ENCODE measurements at regions not wholly inside any gene's neighbourhood (a gene's known extent, or its start where the extent isn't known, plus 50 kb on each side); places are given as distances from the start of the nearest gene placed in this dataset.
"Not testable (repeated sequence)": the region's sequence is repeated elsewhere in the genome, so short reads cannot be mapped to it uniquely, and the experiment has no call there.

GRCh38 chr12:124191966-124192365 is 102.9 kb upstream of the RFLNA start:
- DNase-seq: no peak

GRCh38 chr12:124194264-124194892 is 100.5 kb upstream of the RFLNA start:
- no peak for DNase-seq

GRCh38 chr12:124194893-124195566 is 99.9 kb upstream of the RFLNA start:
- DNase-seq: no peak

GRCh38 chr12:124195567-124195942 is 99.3 kb upstream of the RFLNA start:
- DNase-seq: no peak

GRCh38 chr12:124196236-124196635 is 98.7 kb upstream of the RFLNA start:
- no peak for DNase-seq

GRCh38 chr12:124201248-124201647 is 93.6 kb upstream of the RFLNA start:
- no peak for DNase-seq

GRCh38 chr12:124203176-124203575 is 91.7 kb upstream of the RFLNA start:
- DNase-seq: no peak

GRCh38 chr12:124205405-124205804 is 89.5 kb upstream of the RFLNA start:
- no peak for DNase-seq

GRCh38 chr12:124207049-124207448 is 87.8 kb upstream of the RFLNA start:
- no peak for DNase-seq

- no peak for DNase-seq
Measured at GRCh38 chr12:124207617-124208016, 87.3 kb upstream of the RFLNA start.

- no peak for DNase-seq
Measured at GRCh38 chr12:124208489-124208888, 86.4 kb upstream of the RFLNA start.

GRCh38 chr12:124210991-124211577 is 83.8 kb upstream of the RFLNA start:
- DNase-seq: no peak

- no peak for DNase-seq
Measured at GRCh38 chr12:124211753-124212152, 83.1 kb upstream of the RFLNA start.

- DNase-seq: no peak
Measured at GRCh38 chr12:124213666-124214347, 81.1 kb upstream of the RFLNA start.

GRCh38 chr12:124214574-124214973 is 80.3 kb upstream of the RFLNA start:
- no peak for DNase-seq

GRCh38 chr12:124216966-124217365 is 77.9 kb upstream of the RFLNA start:
- DNase-seq: no peak

GRCh38 chr12:124217508-124218242 is 77.2 kb upstream of the RFLNA start:
- no peak for DNase-seq

- DNase-seq: no peak
Measured at GRCh38 chr12:124218243-124218560, 76.7 kb upstream of the RFLNA start.

GRCh38 chr12:124218650-124219049 is 76.2 kb upstream of the RFLNA start:
- DNase-seq: not testable (repeated sequence)

GRCh38 chr12:124222368-124223245 is 72.3 kb upstream of the RFLNA start:
- DNase-seq: no peak

- DNase-seq: not testable (repeated sequence)
Measured at GRCh38 chr12:124223733-124224138, 71.2 kb upstream of the RFLNA start.

- DNase-seq: no peak
Measured at GRCh38 chr12:124224535-124225110, 70.3 kb upstream of the RFLNA start.

Measured in NCI-H774 (cell line).